ENCODE measurements at regions not wholly inside any gene's neighbourhood (a gene's known extent, or its start where the extent isn't known, plus 50 kb on each side); places are given as distances from the start of the nearest gene placed in this dataset.

DNA sequence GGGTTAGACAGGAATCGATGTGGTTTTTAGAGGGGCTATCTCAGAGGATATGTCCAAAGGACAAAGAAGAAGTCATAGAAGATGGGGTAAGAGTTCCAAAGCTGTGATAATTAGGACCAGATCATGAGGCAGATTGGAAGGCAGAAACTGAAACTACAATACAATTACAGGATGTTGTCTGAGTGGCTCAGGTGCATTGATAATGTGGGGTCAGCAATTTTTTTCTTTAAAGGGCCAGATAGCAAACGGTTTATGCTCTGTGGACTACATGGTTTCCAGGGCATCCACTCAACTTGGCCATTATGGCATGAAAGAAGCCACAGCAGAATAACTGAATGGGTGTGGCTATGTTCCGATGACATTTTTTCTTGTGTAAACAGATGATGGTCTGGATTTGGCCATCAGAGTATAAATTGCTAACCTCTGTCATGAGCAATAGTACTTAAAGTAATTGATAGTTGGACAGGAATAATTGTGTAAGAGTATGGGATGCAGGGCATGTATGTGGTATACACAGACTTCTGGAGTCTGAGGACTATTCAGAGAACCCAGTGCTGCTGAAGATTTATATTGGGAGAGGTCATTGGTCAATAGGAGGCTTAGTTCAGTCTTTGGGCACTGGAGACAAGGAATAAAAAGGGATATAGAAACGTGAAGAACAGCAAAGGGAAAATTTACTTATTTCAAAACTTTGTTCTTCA lies 198.4 kb upstream of the ADGRL4 start:
- no peak overlapping the region for H3K4me3 Mint-ChIP-seq
- no peaks in the 10 kb centered on the region for H3K36me3 Mint-ChIP-seq (ENCODE audit: low read depth)
- no peaks in the 10 kb centered on the region for H3K27me3 Mint-ChIP-seq
- POLR2A ChIA-PET = no interaction called here
- CTCF ChIA-PET = no interaction called here
- H3K9me3 Mint-ChIP-seq = no peaks in the 10 kb centered on the region
- no peaks in the 10 kb centered on the region for H3K4me1 Mint-ChIP-seq
- no peak for DNase-seq
- no peak overlapping the region for H3K27ac Mint-ChIP-seq

DNA sequence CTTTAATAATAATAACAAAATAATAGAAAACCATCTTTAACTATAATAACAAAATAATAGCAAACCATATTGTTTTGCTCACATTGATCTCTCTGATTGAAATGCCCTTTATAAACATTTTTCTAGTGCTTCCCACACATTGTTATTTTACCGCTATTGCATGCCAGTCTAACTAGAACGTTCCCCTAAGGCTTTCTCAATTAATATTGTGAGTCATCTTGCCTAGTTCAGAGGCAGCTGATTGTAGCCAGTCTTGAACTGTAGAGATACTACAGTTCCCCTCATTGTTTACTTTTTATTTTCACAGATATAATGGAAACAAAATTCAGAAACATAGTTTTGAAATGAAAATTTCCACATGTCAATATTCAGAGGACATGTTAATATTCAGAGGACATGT lies 192.3 kb upstream of the ADGRL4 start:
- POLR2A ChIA-PET = no interaction called here
- no peak for DNase-seq
- no peaks in the 10 kb centered on the region for H3K36me3 Mint-ChIP-seq (ENCODE audit: low read depth)
- H3K4me3 Mint-ChIP-seq = no peak overlapping the region
- H3K9me3 Mint-ChIP-seq = no peaks in the 10 kb centered on the region
- no peak overlapping the region for H3K27ac Mint-ChIP-seq
- CTCF ChIA-PET = no interaction called here
- H3K27me3 Mint-ChIP-seq = no peaks in the 10 kb centered on the region
- no peaks in the 10 kb centered on the region for H3K4me1 Mint-ChIP-seq

DNA sequence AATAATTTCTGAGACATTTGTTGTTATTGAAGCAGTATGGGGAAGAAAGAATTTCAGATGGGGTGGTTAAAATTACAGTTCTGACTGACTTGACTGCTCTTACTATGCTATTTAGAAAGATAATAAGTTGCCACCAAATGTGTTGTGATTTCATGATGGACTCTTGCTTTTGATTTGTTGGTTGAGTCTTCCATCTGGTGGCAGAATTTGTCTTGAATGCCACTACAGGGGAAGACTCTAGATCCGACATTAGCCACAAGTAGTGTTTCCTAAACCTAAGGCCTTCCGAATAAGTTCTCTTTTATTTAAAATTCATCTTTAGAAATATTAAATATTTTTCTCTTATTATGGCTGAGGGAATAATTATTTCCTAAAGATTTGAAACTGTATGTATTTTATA lies 190.9 kb upstream of the ADGRL4 start:
- DNase-seq = no peak
- no peaks in the 10 kb centered on the region for H3K36me3 Mint-ChIP-seq (ENCODE audit: low read depth)
- H3K27ac Mint-ChIP-seq = no peak overlapping the region
- no peaks in the 10 kb centered on the region for H3K9me3 Mint-ChIP-seq
- POLR2A ChIA-PET = no interaction called here
- H3K4me1 Mint-ChIP-seq = peaks cover 4% of the 10 kb centered on the region
- no peaks in the 10 kb centered on the region for H3K27me3 Mint-ChIP-seq
- no peak overlapping the region for H3K4me3 Mint-ChIP-seq
- CTCF ChIA-PET = no interaction called here

- no peak overlapping the region for H3K4me3 Mint-ChIP-seq
- H3K27ac Mint-ChIP-seq = no peak overlapping the region
Measured at GRCh38 chr1:79196211-79196610, 189.7 kb upstream of the ADGRL4 start.

GRCh38 chr1:79193211-79194079 lies 186.9 kb upstream of the ADGRL4 start:
- Mint-ChIP-seq H3K4me1 (peaks cover 4% of the 10 kb centered on the region), H3K27me3 (no peaks in the 10 kb centered on the region), H3K36me3 (ENCODE audit: low read depth) (no peaks in the 10 kb centered on the region), H3K27ac (no peak overlapping the region), H3K4me3 (no peak overlapping the region), H3K9me3 (no peaks in the 10 kb centered on the region)
- no peak for DNase-seq
- ChIA-PET CTCF (no interaction called here), POLR2A (no interaction called here)

More at GRCh38 chr1:79196211-79196610, 189.7 kb upstream of the ADGRL4 start:
- DNase-seq = no peak
- POLR2A ChIA-PET = no interaction called here
- CTCF ChIA-PET = no interaction called here
- H3K36me3 Mint-ChIP-seq (ENCODE audit: low read depth) = no peaks in the 10 kb centered on the region
- no peaks in the 10 kb centered on the region for H3K27me3 Mint-ChIP-seq
- H3K4me1 Mint-ChIP-seq = peaks cover 4% of the 10 kb centered on the region
- H3K9me3 Mint-ChIP-seq = no peaks in the 10 kb centered on the region

DNA sequence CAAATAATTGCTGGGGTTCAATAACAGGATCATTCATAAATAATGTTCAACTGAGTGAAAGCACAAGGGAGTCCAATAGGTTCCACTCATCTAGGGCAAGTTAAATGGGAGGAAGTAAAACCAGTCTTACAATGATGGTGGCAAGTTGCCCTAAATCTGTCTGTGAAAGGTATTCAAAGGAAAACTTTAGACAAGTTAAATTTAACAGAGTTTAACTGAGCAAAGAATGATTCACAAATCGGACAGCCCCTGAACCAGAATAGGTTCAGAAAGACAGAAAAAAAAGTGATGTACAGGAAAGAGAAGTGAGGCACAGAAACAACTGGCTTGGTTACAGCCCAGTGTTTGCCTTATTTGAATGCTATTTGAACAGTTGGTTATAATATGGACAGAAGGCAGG lies 183.5 kb upstream of the ADGRL4 start:
- peaks cover 4% of the 10 kb centered on the region for H3K4me1 Mint-ChIP-seq
- H3K27ac Mint-ChIP-seq = no peak overlapping the region
- no peak for DNase-seq
- CTCF ChIA-PET = no interaction called here
- H3K27me3 Mint-ChIP-seq = no peaks in the 10 kb centered on the region
- H3K9me3 Mint-ChIP-seq = no peaks in the 10 kb centered on the region
- no peaks in the 10 kb centered on the region for H3K36me3 Mint-ChIP-seq (ENCODE audit: low read depth)
- no peak overlapping the region for H3K4me3 Mint-ChIP-seq
- POLR2A ChIA-PET = no interaction called here

DNA sequence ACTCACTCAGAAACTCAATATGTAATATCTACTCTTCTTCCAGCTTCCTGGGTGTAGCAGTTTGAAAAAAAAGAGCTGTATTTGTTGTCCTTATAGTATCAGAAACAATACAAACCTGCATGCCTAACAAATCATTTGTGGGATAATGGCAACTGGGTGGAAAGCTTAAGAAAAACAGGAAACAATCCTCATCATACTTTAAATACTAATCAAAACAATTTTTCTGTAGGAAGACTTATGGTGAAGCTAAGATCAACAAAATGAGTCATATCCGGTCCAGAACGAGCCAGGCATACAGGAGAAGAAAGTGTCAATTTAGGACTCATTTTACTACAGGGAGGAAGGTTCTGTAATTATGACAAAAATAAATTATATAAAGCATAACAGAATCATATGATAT lies 181.8 kb upstream of the ADGRL4 start:
- H3K36me3 Mint-ChIP-seq (ENCODE audit: low read depth) = no peaks in the 10 kb centered on the region
- POLR2A ChIA-PET = no interaction called here

GRCh38 chr1:79186260-79186659 lies 179.7 kb upstream of the ADGRL4 start:
- POLR2A ChIA-PET = no interaction called here
- DNase-seq = no peak
- Mint-ChIP-seq H3K4me3 (no peak overlapping the region), H3K27me3 (no peaks in the 10 kb centered on the region), H3K4me1 (no peaks in the 10 kb centered on the region), H3K36me3 (ENCODE audit: low read depth) (no peaks in the 10 kb centered on the region), H3K27ac (no peak overlapping the region), H3K9me3 (no peaks in the 10 kb centered on the region)
- CTCF ChIA-PET = no interaction called here

More for the DNA sequence above, 181.8 kb upstream of the ADGRL4 start:
- Mint-ChIP-seq H3K4me1 (peaks cover 4% of the 10 kb centered on the region), H3K9me3 (no peaks in the 10 kb centered on the region), H3K4me3 (no peak overlapping the region), H3K27ac (no peak overlapping the region), H3K27me3 (no peaks in the 10 kb centered on the region)
- CTCF ChIA-PET = no interaction called here
- no peak for DNase-seq

- no peak overlapping the region for H3K27ac Mint-ChIP-seq
- H3K4me1 Mint-ChIP-seq = no peaks in the 10 kb centered on the region
- ChIA-PET CTCF (no interaction called here), POLR2A (no interaction called here)
- no peaks in the 10 kb centered on the region for H3K36me3 Mint-ChIP-seq (ENCODE audit: low read depth)
- no peak overlapping the region for H3K4me3 Mint-ChIP-seq
- no peaks in the 10 kb centered on the region for H3K27me3 Mint-ChIP-seq
- no peak for DNase-seq
- peaks cover 12% of the 10 kb centered on the region for H3K9me3 Mint-ChIP-seq
Measured at GRCh38 chr1:79177844-79178243, 171.3 kb upstream of the ADGRL4 start.

- Mint-ChIP-seq H3K4me3 (no peak overlapping the region), H3K4me1 (no peaks in the 10 kb centered on the region), H3K27ac (no peak overlapping the region), H3K36me3 (ENCODE audit: low read depth) (no peaks in the 10 kb centered on the region), H3K9me3 (peaks cover 3% of the 10 kb centered on the region), H3K27me3 (no peaks in the 10 kb centered on the region)
- ChIA-PET POLR2A (no interaction called here), CTCF (no interaction called here)
- no peak for DNase-seq
Measured at GRCh38 chr1:79161077-79161476, 154.5 kb upstream of the ADGRL4 start.

GRCh38 chr1:79155991-79156390 lies 149.5 kb upstream of the ADGRL4 start:
- no peak for DNase-seq
- H3K4me3 Mint-ChIP-seq = no peak overlapping the region
- H3K4me1 Mint-ChIP-seq = no peaks in the 10 kb centered on the region
- POLR2A ChIA-PET = no interaction called here
- H3K36me3 Mint-ChIP-seq (ENCODE audit: low read depth) = no peaks in the 10 kb centered on the region
- no peak overlapping the region for H3K27ac Mint-ChIP-seq
- CTCF ChIA-PET = no interaction called here
- H3K27me3 Mint-ChIP-seq = no peaks in the 10 kb centered on the region
- no peaks in the 10 kb centered on the region for H3K9me3 Mint-ChIP-seq

DNA sequence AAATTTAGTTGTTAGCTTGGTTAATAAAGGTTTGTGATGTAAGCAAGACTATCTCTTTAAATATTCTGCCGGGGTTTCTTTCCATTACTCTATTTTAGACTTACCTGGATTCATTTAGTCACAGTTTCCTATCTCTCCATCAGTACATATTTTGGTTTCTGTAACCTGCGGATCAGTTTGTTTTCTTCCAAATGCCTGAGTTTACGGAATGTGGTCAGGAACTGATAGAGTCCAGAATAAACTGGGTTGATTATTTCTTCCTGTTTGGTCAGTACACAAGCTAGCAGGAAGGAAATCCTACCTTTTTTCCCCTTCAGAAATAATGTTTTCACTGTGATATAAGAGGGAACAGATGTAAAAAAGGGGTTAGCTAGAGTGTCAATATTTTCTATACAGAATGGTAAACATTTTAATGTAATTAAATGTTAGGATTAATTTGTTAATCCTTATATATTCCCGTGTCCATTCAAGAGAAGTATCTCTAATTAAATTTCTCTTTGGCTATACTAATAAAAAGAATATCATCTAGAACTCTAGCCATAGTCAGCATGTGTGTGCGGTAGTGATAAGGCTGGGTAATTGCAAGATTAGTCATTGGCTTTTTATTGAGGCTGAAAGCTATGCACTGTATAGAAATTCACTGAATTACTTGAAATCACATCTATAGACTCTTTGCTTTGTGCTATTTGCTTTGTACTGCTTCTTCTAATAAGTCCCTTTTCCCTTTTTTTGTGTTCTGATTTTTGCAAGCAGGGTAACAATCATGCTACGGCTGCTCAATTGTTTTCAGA lies 144.7 kb upstream of the ADGRL4 start:
- DNase-seq = no peak
- no peaks in the 10 kb centered on the region for H3K4me1 Mint-ChIP-seq
- no peaks in the 10 kb centered on the region for H3K9me3 Mint-ChIP-seq
- no peak overlapping the region for H3K4me3 Mint-ChIP-seq
- H3K27me3 Mint-ChIP-seq = no peaks in the 10 kb centered on the region
- no peak overlapping the region for H3K27ac Mint-ChIP-seq
- H3K36me3 Mint-ChIP-seq (ENCODE audit: low read depth) = no peaks in the 10 kb centered on the region
- CTCF ChIA-PET = no interaction called here
- POLR2A ChIA-PET = no interaction called here

- Mint-ChIP-seq H3K4me1 (no peaks in the 10 kb centered on the region), H3K27ac (no peak overlapping the region), H3K4me3 (no peak overlapping the region), H3K36me3 (ENCODE audit: low read depth) (no peaks in the 10 kb centered on the region), H3K27me3 (no peaks in the 10 kb centered on the region), H3K9me3 (no peaks in the 10 kb centered on the region)
- ChIA-PET POLR2A (no interaction called here), CTCF (no interaction called here)
- no peak for DNase-seq
Measured at GRCh38 chr1:79150576-79150975, 144.0 kb upstream of the ADGRL4 start.
